D721Med (cell line): ENCODE measurements at regions not wholly inside any gene's neighbourhood (a gene's known extent, or its start where the extent isn't known, plus 50 kb on each side); places are given as distances from the start of the nearest gene placed in this dataset.

ENCODE experiments used
- DNase-seq: peaks from one replicate; pipeline ENCODE4 v3.0.0; 2011; ENCODE audit warnings: low spot score; ENCODE audit not compliant: insufficient read length
- FAIRE-seq: peaks from 2 replicates; lab custom pipeline; 2011; peaks lifted over from hg19 to GRCh38; lab: Jason Lieb, UNC
- CTCF ChIP-seq: IDR thresholded peaks from 2 replicates; pipeline ENCODE4 v1.5.1; 2012; ENCODE audit warnings: mild to moderate bottlenecking, control low read depth; ENCODE audit not compliant: insufficient read depth; ENCODE audit errors: missing control alignments

GRCh38 chr1:218695525-218695924 lies 350.4 kb downstream of the TGFB2 start:
- no peak for TF ChIP-seq CTCF
- no peak for FAIRE-seq
- no peak for DNase-seq

- FAIRE-seq (no peak), DNase-seq (no peak)
- TF ChIP-seq CTCF = no peak
These were observed 353.0 kb downstream of the TGFB2 start for GRCh38 chr1:218698141-218698540.

- TF ChIP-seq CTCF = no peak
- DNase-seq (no peak), FAIRE-seq (no peak)
These were observed 354.3 kb downstream of the TGFB2 start for GRCh38 chr1:218699421-218699820.

GRCh38 chr1:218699865-218700264 lies 354.7 kb downstream of the TGFB2 start:
- DNase-seq (no peak), FAIRE-seq (no peak)
- TF ChIP-seq CTCF = no peak

GRCh38 chr1:218700666-218701065 lies 355.5 kb downstream of the TGFB2 start:
- FAIRE-seq = no peak

GRCh38 chr1:218701131-218701530 lies 356.0 kb downstream of the TGFB2 start:
- TF ChIP-seq CTCF = no peak
- DNase-seq = no peak
- no peak for FAIRE-seq

More at GRCh38 chr1:218700666-218701065, 355.5 kb downstream of the TGFB2 start:
- no peak for DNase-seq
- TF ChIP-seq CTCF = no peak

GRCh38 chr1:218702775-218703174 lies 357.6 kb downstream of the TGFB2 start:
- TF ChIP-seq CTCF = no peak
- FAIRE-seq (no peak), DNase-seq (no peak)
